Fibroblast of pulmonary artery (primary cell): ENCODE measurements at regions not wholly inside any gene's neighbourhood (a gene's known extent, or its start where the extent isn't known, plus 50 kb on each side); places are given as distances from the start of the nearest gene placed in this dataset.

Source experiments
- DNase-seq: peaks from one replicate; pipeline ENCODE4 v3.0.0-alpha.2; 2010; ENCODE audit warnings: low read depth
- H3K4me3 ChIP-seq: replicated peaks from 2 replicates; pipeline ENCODE4 v1.5.1; 2011; ENCODE audit warnings: low read depth, mild to moderate bottlenecking, control low read depth, low read length, moderate library complexity
- TF ChIP-seq, protein P1 (sequence below): IDR thresholded peaks from 2 replicates; pipeline ENCODE4 v1.5.1; 2011; ENCODE audit warnings: mild to moderate bottlenecking, control low read depth, low read length, inconsistent platforms; ENCODE audit errors: missing control alignments

DNA sequence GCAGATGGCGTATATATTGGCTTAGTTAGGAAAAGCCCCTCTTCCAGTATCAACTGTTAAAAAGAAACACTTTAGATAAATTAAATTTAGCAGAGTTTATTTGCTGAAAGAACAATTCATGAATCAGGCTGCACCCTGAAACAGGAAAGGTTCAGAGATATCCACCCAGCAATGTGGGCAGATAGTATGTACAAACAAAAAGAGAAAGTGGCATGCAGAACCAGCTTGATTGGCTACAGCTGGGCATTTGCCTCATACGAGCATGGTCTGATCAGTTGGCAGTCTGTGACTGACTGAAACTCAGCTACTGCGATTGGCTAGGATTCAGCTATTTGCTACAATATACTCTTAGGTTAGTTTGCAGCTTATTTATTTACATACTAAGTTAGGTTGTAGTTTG, 98.2 kb downstream of the ZC3H11B start:
- peak; percentile 40 for DNase-seq
- TF ChIP-seq, protein P1, sequence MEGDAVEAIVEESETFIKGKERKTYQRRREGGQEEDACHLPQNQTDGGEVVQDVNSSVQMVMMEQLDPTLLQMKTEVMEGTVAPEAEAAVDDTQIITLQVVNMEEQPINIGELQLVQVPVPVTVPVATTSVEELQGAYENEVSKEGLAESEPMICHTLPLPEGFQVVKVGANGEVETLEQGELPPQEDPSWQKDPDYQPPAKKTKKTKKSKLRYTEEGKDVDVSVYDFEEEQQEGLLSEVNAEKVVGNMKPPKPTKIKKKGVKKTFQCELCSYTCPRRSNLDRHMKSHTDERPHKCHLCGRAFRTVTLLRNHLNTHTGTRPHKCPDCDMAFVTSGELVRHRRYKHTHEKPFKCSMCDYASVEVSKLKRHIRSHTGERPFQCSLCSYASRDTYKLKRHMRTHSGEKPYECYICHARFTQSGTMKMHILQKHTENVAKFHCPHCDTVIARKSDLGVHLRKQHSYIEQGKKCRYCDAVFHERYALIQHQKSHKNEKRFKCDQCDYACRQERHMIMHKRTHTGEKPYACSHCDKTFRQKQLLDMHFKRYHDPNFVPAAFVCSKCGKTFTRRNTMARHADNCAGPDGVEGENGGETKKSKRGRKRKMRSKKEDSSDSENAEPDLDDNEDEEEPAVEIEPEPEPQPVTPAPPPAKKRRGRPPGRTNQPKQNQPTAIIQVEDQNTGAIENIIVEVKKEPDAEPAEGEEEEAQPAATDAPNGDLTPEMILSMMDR: no peak
- H3K4me3 ChIP-seq: no peak overlapping the region

DNA sequence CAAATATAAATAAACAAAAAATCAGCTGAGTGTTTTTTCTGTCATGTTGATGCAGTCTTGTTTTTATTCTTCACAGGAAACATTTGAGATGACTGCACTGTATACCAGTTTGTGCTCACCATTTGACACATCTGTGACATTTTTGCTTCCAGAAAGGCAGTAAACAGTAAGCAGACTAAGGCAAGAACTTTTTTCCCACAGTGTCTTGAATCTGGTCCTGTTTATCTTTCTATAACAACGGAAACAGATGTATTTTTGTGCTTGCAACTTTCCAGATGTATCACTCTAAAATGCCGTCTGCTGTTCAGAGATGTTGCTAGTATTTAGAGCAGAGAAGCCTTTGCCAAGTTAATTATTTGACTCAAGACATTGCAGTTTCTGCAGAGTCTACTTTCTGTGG, 105.5 kb downstream of the ZC3H11B start:
- TF ChIP-seq, protein P1: no peak
- peak; percentile 20 for DNase-seq
- H3K4me3 ChIP-seq: no peak overlapping the region

GRCh38 chr1:219506936-219507335, 106.0 kb downstream of the ZC3H11B start:
- TF ChIP-seq, protein P1: no peak
- H3K4me3 ChIP-seq: no peak overlapping the region
- no peak for DNase-seq

DNA sequence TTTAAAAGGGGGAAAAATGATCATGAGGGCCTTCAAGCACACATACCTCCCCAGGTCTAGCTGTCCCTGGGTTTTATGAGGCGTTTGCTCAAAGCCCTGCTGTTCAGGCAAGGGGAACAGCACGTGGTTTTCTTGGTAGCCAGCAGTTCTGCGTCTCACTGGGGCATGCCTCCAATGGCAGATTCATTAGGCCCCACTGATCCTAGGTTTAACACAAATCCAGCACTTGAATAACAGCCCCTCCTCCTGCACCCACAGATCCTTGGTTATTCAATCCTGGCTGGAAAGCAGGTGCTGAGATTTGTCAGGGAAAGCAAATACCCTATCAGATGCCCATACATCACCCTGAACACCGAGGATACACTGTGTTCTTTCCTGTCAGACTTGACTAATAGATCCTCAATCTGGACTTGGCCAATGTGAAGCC, 106.4 kb downstream of the ZC3H11B start:
- TF ChIP-seq, protein P1: no peak
- H3K4me3 ChIP-seq: no peak overlapping the region
- DNase-seq: no peak

DNA sequence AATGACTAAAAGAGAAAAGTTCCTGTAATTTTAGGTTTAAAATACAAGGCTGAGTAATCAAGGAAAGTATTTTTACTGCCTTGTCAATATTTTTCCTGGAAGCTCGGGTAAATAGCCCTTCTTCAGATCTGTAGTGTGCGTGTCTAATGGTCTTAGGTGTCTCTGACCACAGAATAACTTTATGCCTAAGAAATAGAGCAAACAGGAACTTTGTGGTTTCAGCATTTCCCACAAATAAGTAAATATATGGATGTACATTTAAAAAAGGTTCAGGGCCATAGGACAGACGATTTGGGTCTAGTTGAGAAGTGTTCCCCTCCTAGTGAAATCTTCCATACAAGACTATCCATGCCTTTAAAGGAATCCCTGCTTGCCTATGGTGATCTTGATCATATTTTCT, 107.0 kb downstream of the ZC3H11B start:
- no peak for DNase-seq
- no peak overlapping the region for H3K4me3 ChIP-seq
- TF ChIP-seq, protein P1: no peak

DNA sequence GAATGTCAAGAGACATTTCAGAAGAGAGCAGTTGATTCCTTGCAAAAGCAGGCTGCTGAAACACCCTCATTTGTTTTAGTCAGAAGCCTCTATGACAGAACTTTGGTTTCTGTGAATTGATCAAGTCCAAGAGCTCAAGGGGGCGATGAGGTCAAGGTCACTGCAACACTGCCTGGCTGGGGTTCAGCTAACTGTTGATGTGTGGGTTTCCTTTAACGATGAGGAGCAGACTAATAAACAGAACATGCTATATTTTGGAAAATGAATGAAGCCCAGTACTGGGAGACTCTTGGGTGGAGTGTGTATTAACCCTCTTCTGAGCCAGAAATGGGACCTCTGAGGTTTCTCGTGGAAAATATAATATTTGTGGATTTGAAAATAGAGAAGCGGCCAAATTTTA, 109.3 kb downstream of the ZC3H11B start:
- TF ChIP-seq, protein P1: no peak
- no peak overlapping the region for H3K4me3 ChIP-seq
- DNase-seq: no peak

- TF ChIP-seq, protein P1: no peak
- no peak overlapping the region for H3K4me3 ChIP-seq
- DNase-seq: no peak
Observed at GRCh38 chr1:219500327-219500897, 112.5 kb downstream of the ZC3H11B start.
